Motor neuron (in vitro differentiated cells): ENCODE measurements at regions not wholly inside any gene's neighbourhood (a gene's known extent, or its start where the extent isn't known, plus 50 kb on each side); places are given as distances from the start of the nearest gene placed in this dataset.

Experiments
- ATAC-seq, 8 experiments: fragments of 200-7000 bp; cut with Tn5 transposase; replicated peaks in 6 of 8; 2 replicates each; pipeline ENCODE4 v1.8.0; 2021; ENCODE audit warnings: mild to moderate bottlenecking in 8 of 8, moderate library complexity in 8 of 8
- H3K27ac ChIP-seq, 2 donors: fragments of 250-450 bp; sonication (Bioruptor Pico); 2 replicates each; pipeline ENCODE4 v1.9.0; 2021; ENCODE audit warnings: antibody characterized with exemption in 2 of 2, mild to moderate bottlenecking in 2 of 2, moderate library complexity in 1 of 2
- H3K4me1 ChIP-seq, 2 donors: fragments of 250-450 bp; sonication (Bioruptor Pico); replicated peaks in 1 of 2; 2 replicates each; pipeline ENCODE4 v1.6.1; 2021; ENCODE audit warnings: antibody characterized with exemption in 2 of 2, mild to moderate bottlenecking in 2 of 2, moderate library complexity in 1 of 2
- H3K4me3 ChIP-seq, 5 donors: fragments of 250-450 bp; sonication (Bioruptor Pico); 2 replicates each; pipeline ENCODE4 v1.9.0; 2021; ENCODE audit warnings: antibody characterized with exemption in 5 of 5, mild to moderate bottlenecking in 5 of 5, moderate library complexity in 4 of 5
- WGBS, 10 experiments: fragments of 450-650 bp; shearing (Covaris generic); methylation state at CpG; one replicate each; pipeline ENCODE4 v1.0.0; 2022; 5-methylcytosine and 5-hydroxymethylcytosine counted together
- in situ Hi-C, 9 experiments: fragments of 400-800 bp; cut with MboI; loops; one replicate each; pipeline ENCODE4 v1.15.0; 2021; ENCODE audit warnings: low sequenced_read_pairs in 9 of 9, low pct_unique_long_range_greater_than_20kb in 2 of 9; ENCODE audit not compliant: unreplicated experiment in 9 of 9

GRCh38 chr14:97215263-97215969 lies 418.2 kb downstream of the VRK1 start:
- in situ Hi-C loops = no loop called here

GRCh38 chr14:97217111-97217885 lies 420.1 kb downstream of the VRK1 start:
- Histone ChIP-seq H3K4me3 (no peak overlapping the region), H3K27ac (no peak overlapping the region), H3K4me1 (peaks cover 0 to 8% of the 10 kb centered on the region in 2 donors)
- 29 to 100% (median 56%) methylated on average over 1 to 11 of the region's 12 CpGs for WGBS, 10 experiments
- in situ Hi-C loops = no loop called here
- no peak for ATAC-seq

More at GRCh38 chr14:97215263-97215969, 418.2 kb downstream of the VRK1 start:
- H3K4me1 ChIP-seq = peaks cover 0 to 4% of the 10 kb centered on the region in 2 donors
- no peak for ATAC-seq
- 27 to 93% (median 69%) methylated on average over 2 to 4 of the region's 4 CpGs; no CpG with 5 or more reads in 1 of the 10 experiments for WGBS, 10 experiments
- no peak overlapping the region for H3K4me3 ChIP-seq
- no peak overlapping the region for H3K27ac ChIP-seq

GRCh38 chr14:97218274-97218673 lies 421.1 kb downstream of the VRK1 start:
- ATAC-seq = peak in 5 of 8 experiments; percentile 12 to 62 (median 23)
- H3K4me3 ChIP-seq = peak overlapping the region in 4 of 5 donors; percentile 14 to 32 (median 20)
- H3K4me1 ChIP-seq = peaks cover 0 to 8% of the 10 kb centered on the region in 2 donors
- in situ Hi-C loops = no loop called here
- WGBS, 10 experiments = 0 to 65% (median 27%) methylated on average over 1 to 7 of the region's 15 CpGs; no CpG with 5 or more reads in 1 of the 10 experiments
- H3K27ac ChIP-seq = no peak overlapping the region

GRCh38 chr14:97218691-97219430 lies 421.7 kb downstream of the VRK1 start:
- 0 to 40% (median 13%) methylated on average over 2 to 18 of the region's 52 CpGs; no CpG with 5 or more reads in 4 of the 10 experiments for WGBS, 10 experiments
- Histone ChIP-seq H3K27ac (no peak overlapping the region), H3K4me3 (peak overlapping the region in 4 of 5 donors; percentile 14 to 32 (median 20)), H3K4me1 (peaks cover 2 to 8% of the 10 kb centered on the region in 2 donors)
- peak in 6 of 8 experiments; percentile 20 to 96 (median 76) for ATAC-seq
- in situ Hi-C loops = no loop called here

DNA sequence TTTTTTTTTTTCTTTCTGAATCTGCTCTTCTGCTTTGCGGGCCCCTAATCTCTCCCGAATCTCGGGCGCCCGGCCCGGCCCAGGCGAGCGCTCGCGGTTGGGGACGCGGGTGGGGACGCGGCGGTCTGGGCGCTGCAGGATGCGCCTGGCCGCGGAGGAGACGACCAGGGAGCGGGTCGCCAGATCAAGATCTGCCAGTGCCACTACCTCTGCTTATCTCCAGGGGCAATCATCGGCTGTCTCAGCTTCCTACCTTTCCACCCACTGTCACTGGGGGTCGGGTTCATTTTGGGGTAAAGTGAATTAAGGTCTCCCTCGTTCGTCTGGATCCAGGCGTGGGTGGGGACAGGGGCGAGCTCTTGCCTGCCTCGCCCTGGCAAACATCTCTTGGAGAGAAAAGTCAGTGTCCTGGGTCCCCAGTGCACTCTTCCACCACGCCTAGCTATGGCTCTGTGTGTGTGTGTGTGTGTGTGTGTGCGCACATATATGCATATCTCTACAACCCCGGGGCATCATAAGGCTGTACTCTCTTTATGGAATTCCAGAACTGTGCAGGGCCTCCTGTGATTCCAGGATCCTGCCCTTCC lies 422.3 kb downstream of the VRK1 start:
- ATAC-seq = peak in 1 of 8 experiments; percentile 87
- peak overlapping the region in 3 of 5 donors; percentile 17 to 32 (median 24) for H3K4me3 ChIP-seq
- H3K4me1 ChIP-seq = peaks cover 4 to 8% of the 10 kb centered on the region in 2 donors
- WGBS, 10 experiments = 0 to 100% (median 51%) methylated on average over 1 to 12 of the region's 32 CpGs; no CpG with 5 or more reads in 5 of the 10 experiments
- in situ Hi-C loops = no loop called here
- H3K27ac ChIP-seq = no peak overlapping the region

DNA sequence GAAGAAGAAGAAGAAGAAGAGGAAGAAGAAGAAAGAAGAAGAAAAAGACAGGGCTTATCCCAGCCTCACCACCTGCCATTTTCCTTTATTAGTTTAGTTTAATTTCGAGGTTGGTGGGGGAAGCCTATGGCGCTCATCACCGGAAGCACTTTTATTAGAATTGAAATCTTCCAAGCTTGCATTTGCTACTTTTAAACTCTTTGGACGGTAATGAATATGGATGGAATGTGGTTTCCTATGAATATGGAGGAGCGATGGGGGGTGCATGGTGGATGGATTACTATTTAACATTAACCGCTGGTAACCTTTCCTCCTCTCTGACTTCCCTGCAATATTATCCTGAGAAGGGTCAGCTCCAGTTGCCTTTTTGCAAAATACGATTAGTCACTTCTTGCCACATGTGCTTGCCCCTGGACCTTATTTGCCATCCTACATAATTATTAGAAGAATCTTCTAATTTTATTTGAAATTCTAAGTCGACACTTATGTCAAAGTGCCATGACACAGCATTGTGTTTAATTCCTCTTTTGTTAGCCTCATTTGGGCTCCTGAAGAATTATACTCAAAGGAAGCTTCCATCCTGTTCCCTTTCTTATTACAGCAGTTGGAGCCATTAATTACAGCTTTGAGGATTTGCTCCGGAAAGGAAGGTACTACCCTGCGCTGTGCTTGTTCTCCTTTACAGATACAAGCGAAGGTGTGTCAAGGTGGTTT lies 424.5 kb downstream of the VRK1 start:
- WGBS, 10 experiments = 7 to 92% (median 82%) methylated on average over 4 to 10 of the region's 11 CpGs
- Histone ChIP-seq H3K4me3 (no peak overlapping the region), H3K4me1 (peaks cover 4 to 8% of the 10 kb centered on the region in 2 donors), H3K27ac (no peak overlapping the region)
- peak in 1 of 8 experiments; percentile 32 for ATAC-seq
- in situ Hi-C loops = no loop called here

DNA sequence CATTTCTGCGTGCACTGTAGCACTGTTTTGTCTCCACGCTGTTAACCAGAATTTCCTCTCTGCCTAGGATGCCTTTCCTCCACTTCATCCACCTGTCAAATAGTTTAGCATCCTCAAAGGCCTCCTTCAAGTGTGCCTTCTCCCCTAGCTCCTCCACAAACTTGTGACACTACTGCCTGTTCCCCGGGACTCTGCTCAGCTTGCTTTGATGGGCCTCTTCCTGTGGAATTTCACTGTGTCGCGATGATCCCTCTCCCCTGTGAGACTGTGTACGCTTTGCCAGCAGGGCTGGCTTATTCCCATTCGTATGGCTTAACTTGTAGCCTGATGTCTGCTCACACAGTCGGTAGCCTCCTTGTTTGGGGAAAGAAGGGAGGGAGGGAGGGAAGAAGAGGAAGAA lies 426.8 kb downstream of the VRK1 start:
- H3K27ac ChIP-seq = no peak overlapping the region
- in situ Hi-C loops = no loop called here
- peak in 1 of 8 experiments; percentile 32 for ATAC-seq
- H3K4me3 ChIP-seq = no peak overlapping the region
- WGBS, 10 experiments = 42 to 80% (median 53%) methylated on average over 2 to 5 of the region's 8 CpGs; no CpG with 5 or more reads in 3 of the 10 experiments
- H3K4me1 ChIP-seq = peaks cover 4 to 5% of the 10 kb centered on the region in 2 donors

DNA sequence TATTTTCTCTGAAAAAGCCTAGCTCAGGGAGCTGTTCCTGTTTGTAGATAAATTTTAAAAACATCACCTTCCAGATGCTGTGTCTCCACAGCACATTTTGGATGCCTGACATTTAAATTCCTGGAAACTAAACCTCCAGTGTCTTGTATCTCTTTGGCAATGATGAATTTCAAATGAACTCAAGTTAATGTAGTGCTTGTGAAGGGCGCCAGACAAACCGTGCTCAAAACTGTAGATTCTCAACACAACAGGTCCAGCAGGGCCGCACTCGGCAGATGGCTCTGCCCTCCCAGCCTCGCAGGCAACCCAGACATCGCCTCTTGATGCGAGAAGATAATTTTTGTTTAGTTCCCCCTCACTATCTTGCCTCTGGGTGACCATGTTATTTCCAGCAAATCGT lies 432.9 kb downstream of the VRK1 start:
- Histone ChIP-seq H3K4me3 (no peak overlapping the region), H3K4me1 (no peaks in the 10 kb centered on the region), H3K27ac (no peak overlapping the region)
- WGBS, 10 experiments = 12 to 93% (median 79%) methylated on average over 2 to 8 of the region's 8 CpGs; no CpG with 5 or more reads in 4 of the 10 experiments
- in situ Hi-C loops = no loop called here
- no peak for ATAC-seq

DNA sequence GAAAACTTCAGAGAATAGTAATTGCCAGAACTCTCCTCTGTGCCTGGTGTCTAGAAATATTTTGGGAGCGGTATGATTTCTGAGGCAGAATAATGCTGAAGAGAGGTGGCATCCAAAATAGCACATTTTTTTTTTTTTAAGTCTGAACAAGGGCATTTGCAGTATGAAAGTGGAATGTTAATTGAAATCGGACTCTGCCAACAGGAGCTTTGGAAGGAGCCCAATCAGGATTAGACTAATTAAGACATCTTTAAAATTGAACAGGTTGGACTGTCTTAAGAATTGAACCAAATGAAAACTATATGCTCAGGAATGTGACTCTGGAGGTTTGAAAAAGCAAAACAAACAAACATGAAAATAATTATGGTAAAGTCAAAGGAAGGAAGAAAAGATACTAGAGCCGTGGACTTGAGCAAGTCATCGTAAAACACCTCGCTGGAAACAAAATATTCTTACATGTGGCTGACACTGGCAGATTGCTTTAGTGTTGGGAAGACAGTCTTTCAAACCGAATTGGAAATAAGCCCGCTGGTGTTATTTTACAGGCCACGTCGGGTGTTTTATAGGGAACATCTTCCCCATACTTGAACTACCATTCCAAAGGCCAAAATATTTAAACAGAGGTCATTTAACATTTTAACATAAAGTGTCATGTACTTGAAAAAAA lies 436.3 kb downstream of the VRK1 start:
- no peak overlapping the region for H3K27ac ChIP-seq
- no peak overlapping the region for H3K4me3 ChIP-seq
- no peaks in the 10 kb centered on the region for H3K4me1 ChIP-seq
- no peak for ATAC-seq
- WGBS, 10 experiments = 20 to 86% (median 75%) methylated on average over 3 to 9 of the region's 9 CpGs
- in situ Hi-C loops = no loop called here

GRCh38 chr14:97246648-97247047 lies 449.5 kb downstream of the VRK1 start:
- in situ Hi-C loops = no loop called here
- no peak overlapping the region for H3K4me3 ChIP-seq
- no peaks in the 10 kb centered on the region for H3K4me1 ChIP-seq
- 0 to 100% (median 89%) methylated on average over 1 to 7 of the region's 7 CpGs; no CpG with 5 or more reads in 3 of the 10 experiments for whole genome bisulfite sequencing, 10 experiments
- no peak overlapping the region for H3K27ac ChIP-seq
- no peak for ATAC-seq

- WGBS, 10 experiments = 0 to 100% (median 75%) methylated on average over 1 to 3 of the region's 5 CpGs; no CpG with 5 or more reads in 4 of the 10 experiments
- Histone ChIP-seq H3K4me3 (no peak overlapping the region), H3K4me1 (no peaks in the 10 kb centered on the region), H3K27ac (no peak overlapping the region)
- in situ Hi-C loops = no loop called here
- no peak for ATAC-seq
These were observed 451.8 kb downstream of the VRK1 start for GRCh38 chr14:97248973-97249372.

DNA sequence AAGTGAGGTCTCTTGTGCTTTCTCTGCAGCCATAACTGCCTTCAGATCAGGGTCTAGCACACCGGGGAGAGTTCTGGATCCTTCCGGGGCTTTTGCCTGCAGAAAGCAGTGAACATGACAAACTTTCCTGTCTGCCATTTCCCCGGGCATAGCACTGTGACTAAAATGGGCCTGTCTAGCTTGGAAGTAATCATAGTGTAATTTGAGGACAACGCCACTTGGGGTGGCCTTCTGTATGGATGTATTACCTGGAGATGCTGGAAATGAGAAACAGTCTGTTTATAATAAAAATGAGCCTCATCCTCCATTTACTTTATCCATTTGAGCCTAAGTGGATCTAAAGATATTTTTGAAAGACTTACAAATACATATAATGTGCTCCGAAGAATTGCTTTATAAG lies 453.7 kb downstream of the VRK1 start:
- WGBS, 10 experiments = 20 to 100% (median 86%) methylated on average over 1 to 5 of the region's 5 CpGs

More for the DNA sequence above, 453.7 kb downstream of the VRK1 start:
- in situ Hi-C loops = no loop called here
- ATAC-seq = no peak
- no peak overlapping the region for H3K27ac ChIP-seq
- H3K4me1 ChIP-seq = no peaks in the 10 kb centered on the region
- H3K4me3 ChIP-seq = no peak overlapping the region
